C4-2B (cell line): ENCODE measurements at regions not wholly inside any gene's neighbourhood (a gene's known extent, or its start where the extent isn't known, plus 50 kb on each side); places are given as distances from the start of the nearest gene placed in this dataset.

ENCODE experiments used
- ZFX ChIP-seq: fragments of 450-650 bp; IDR thresholded peaks from 2 replicates; pipeline ENCODE4 v1.6.1; 2017
- TF ChIP-seq, protein P1 (sequence below): fragments of 450-650 bp; conservative IDR thresholded peaks from 2 replicates; pipeline ENCODE4 v1.5.1; 2017; ENCODE audit warnings: mild to moderate bottlenecking

DNA sequence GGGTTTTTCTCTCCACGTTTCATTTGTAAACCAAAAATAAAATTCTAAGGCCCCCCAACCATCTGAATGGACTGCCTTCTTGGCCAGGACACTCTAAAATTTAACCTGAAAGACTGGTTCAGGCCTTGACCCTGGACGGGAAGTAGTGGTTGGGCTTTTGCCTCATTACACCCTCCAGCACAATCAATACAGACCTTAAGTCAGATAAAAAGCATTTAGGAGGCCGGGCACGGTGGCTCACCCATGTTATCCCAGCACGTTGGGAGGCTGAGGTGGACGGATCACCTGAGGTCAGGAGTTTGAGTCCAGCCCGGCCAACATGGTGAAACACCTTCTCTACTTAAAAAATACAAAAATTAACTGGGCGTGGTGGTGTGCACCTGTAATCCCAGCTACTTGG is 91.6 kb upstream of the PPP1R26 start:
- TF ChIP-seq, protein P1, sequence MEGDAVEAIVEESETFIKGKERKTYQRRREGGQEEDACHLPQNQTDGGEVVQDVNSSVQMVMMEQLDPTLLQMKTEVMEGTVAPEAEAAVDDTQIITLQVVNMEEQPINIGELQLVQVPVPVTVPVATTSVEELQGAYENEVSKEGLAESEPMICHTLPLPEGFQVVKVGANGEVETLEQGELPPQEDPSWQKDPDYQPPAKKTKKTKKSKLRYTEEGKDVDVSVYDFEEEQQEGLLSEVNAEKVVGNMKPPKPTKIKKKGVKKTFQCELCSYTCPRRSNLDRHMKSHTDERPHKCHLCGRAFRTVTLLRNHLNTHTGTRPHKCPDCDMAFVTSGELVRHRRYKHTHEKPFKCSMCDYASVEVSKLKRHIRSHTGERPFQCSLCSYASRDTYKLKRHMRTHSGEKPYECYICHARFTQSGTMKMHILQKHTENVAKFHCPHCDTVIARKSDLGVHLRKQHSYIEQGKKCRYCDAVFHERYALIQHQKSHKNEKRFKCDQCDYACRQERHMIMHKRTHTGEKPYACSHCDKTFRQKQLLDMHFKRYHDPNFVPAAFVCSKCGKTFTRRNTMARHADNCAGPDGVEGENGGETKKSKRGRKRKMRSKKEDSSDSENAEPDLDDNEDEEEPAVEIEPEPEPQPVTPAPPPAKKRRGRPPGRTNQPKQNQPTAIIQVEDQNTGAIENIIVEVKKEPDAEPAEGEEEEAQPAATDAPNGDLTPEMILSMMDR, result no peak
- no peak for TF ChIP-seq ZFX
